Calu3 (cell line): ENCODE measurements at regions not wholly inside any gene's neighbourhood (a gene's known extent, or its start where the extent isn't known, plus 50 kb on each side); places are given as distances from the start of the nearest gene placed in this dataset.

Experiments used
- BruUV-seq: library from RNA; stranded (reverse); fragments of 400-500 nt; replicated peaks from 2 replicates; lab custom pipeline; 2021; lab: Mats Ljungman, UMichigan
- CTCF ChIA-PET: fragments of 300-600 bp; sonication (Branson Sonifier 250); formaldehyde crosslinking; loops from one replicate; lab custom pipeline; 2022; ENCODE audit warnings: antibody characterized with exemption; lab: Charles Lee
- DNase-seq: peaks from one replicate; pipeline ENCODE4 v3.0.0; 2022
- H3K27ac Mint-ChIP-seq: one replicate; pipeline ENCODE4 v1.8.0; 2022; ENCODE audit warnings: mixed read lengths; ENCODE audit not compliant: unreplicated experiment
- H3K27me3 Mint-ChIP-seq: one replicate; pipeline ENCODE4 v1.8.0; 2022; ENCODE audit warnings: mixed read lengths; ENCODE audit not compliant: unreplicated experiment
- H3K36me3 Mint-ChIP-seq: one replicate; pipeline ENCODE4 v1.8.0; 2022; ENCODE audit warnings: mild to moderate bottlenecking, moderate library complexity, mixed read lengths; ENCODE audit not compliant: insufficient read depth, unreplicated experiment
- H3K4me1 Mint-ChIP-seq: one replicate; pipeline ENCODE4 v1.8.0; 2022; ENCODE audit warnings: mild to moderate bottlenecking, low read depth, mixed read lengths; ENCODE audit not compliant: unreplicated experiment
- H3K4me3 Mint-ChIP-seq: one replicate; pipeline ENCODE4 v1.8.0; 2022; ENCODE audit warnings: mild to moderate bottlenecking, low read depth, moderate library complexity, mixed read lengths; ENCODE audit not compliant: unreplicated experiment
- H3K9me3 Mint-ChIP-seq: one replicate; pipeline ENCODE4 v1.8.0; 2022; ENCODE audit warnings: low read depth, mixed read lengths; ENCODE audit not compliant: unreplicated experiment
- CTCF ChIP-seq: fragments of 200-600 bp; IDR thresholded peaks from one replicate; pipeline ENCODE4 v1.8.0; 2022; ENCODE audit warnings: antibody characterized with exemption; ENCODE audit not compliant: unreplicated experiment
- intact Hi-C: fragments of 100-400 bp; cut with micrococcal nuclease; formaldehyde crosslinking; loops from one replicate; pipeline ENCODE4 v1.10.0; 2022; ENCODE audit not compliant: unreplicated experiment

- Mint-ChIP-seq H3K36me3 (no peaks in the 10 kb centered on the region), H3K4me1 (peaks cover 21% of the 10 kb centered on the region), H3K27me3 (peaks cover 22% of the 10 kb centered on the region), H3K27ac (no peak overlapping the region), H3K4me3 (no peak overlapping the region), H3K9me3 (no peaks in the 10 kb centered on the region)
- no TSS peak for BruUV-seq
- no peak for DNase-seq
- intact Hi-C loops, result loop anchor here (5.0 to 10.0 kb wide), 3 partner anchors 178 to 825 kb away; partner anchors contain the start of gene CTBS
- TF ChIP-seq CTCF, result no peak
- CTCF ChIA-PET, result interaction anchor here (1.2 to 1.4 kb wide), 2 partner anchors 12 to 23 kb away, joined by 3 to 6 read pairs; no protein-coding TSS in a partner anchor
These were observed 69.5 kb upstream of the SSX2IP start for GRCh38 chr1:84759756-84760155.

GRCh38 chr1:84758968-84759491 is 68.8 kb upstream of the SSX2IP start:
- no peak for DNase-seq
- Mint-ChIP-seq H3K27me3 (peaks cover 15% of the 10 kb centered on the region), H3K9me3 (no peaks in the 10 kb centered on the region), H3K27ac (no peak overlapping the region), H3K4me1 (peaks cover 21% of the 10 kb centered on the region), H3K4me3 (peak overlapping the region; percentile 36), H3K36me3 (no peaks in the 10 kb centered on the region)
- no TSS peak for BruUV-seq
- no peak for TF ChIP-seq CTCF
- intact Hi-C loops, result loop anchor here (5.0 to 10.0 kb wide), 3 partner anchors 178 to 824 kb away; partner anchors contain the start of gene CTBS
- CTCF ChIA-PET, result interaction anchor here (1.0 to 1.4 kb wide), 2 partner anchors 13 to 618 kb away, joined by 3 to 6 read pairs; no protein-coding TSS in a partner anchor

GRCh38 chr1:84758476-84758875 is 68.2 kb upstream of the SSX2IP start:
- Mint-ChIP-seq H3K27me3 (peaks cover 13% of the 10 kb centered on the region), H3K4me3 (no peak overlapping the region)
- CTCF ChIA-PET, result interaction anchor here (1.0 kb wide), 1 partner anchor 617 kb away, joined by 3 read pairs; no protein-coding TSS in a partner anchor

GRCh38 chr1:84757301-84757700 is 67.0 kb upstream of the SSX2IP start:
- no peak for DNase-seq

More at GRCh38 chr1:84758476-84758875, 68.2 kb upstream of the SSX2IP start:
- Mint-ChIP-seq H3K27ac (no peak overlapping the region), H3K36me3 (no peaks in the 10 kb centered on the region), H3K4me1 (peaks cover 23% of the 10 kb centered on the region), H3K9me3 (no peaks in the 10 kb centered on the region)
- DNase-seq, result no peak
- no TSS peak for BruUV-seq
- no peak for TF ChIP-seq CTCF
- intact Hi-C loops, result loop anchor here (5.0 to 10.0 kb wide), 3 partner anchors 179 to 824 kb away; partner anchors contain the start of gene CTBS

More at GRCh38 chr1:84757301-84757700, 67.0 kb upstream of the SSX2IP start:
- Mint-ChIP-seq H3K4me3 (no peak overlapping the region), H3K9me3 (no peaks in the 10 kb centered on the region), H3K36me3 (no peaks in the 10 kb centered on the region), H3K27ac (no peak overlapping the region), H3K4me1 (peaks cover 30% of the 10 kb centered on the region), H3K27me3 (peaks cover 2% of the 10 kb centered on the region)
- CTCF ChIA-PET, result interaction anchor here (0.7 kb wide), 1 partner anchor 14 kb away, joined by 3 read pairs; no protein-coding TSS in a partner anchor
- intact Hi-C loops, result loop anchor here (5.0 to 10.0 kb wide), 3 partner anchors 180 to 822 kb away; partner anchors contain the start of gene CTBS
- TF ChIP-seq CTCF, result peak; percentile 31
- no TSS peak for BruUV-seq
